ENCODE measurements at regions not wholly inside any gene's neighbourhood (a gene's known extent, or its start where the extent isn't known, plus 50 kb on each side); places are given as distances from the start of the nearest gene placed in this dataset.

DNA sequence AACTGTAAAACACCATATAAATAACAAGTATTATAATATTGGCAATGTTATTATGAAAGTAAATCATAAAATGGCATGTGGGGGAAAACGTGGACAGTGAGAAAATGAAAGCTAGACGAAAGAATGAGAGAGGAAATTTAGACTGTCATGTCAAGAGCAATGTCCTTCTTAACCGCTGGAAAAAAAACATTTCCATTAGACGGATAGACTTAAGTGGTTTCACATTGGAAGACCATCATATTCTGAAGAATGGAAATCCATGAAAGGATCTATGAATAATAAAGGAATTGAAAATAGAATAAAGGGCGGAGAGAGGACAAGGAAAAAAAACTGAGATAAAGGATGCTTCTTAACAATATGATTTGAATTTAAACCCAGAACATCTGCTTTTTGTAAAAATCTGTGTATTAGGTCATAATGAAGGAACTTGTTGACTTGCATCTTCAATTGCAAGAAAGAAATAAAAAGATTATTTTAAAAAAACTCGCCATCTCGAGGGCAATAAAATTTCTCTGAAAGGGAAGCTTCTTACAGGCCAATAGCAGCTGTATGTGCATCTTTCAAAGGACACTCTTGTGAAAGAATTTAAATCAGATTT is 90.6 kb downstream of the SPRY2 start:
- no peak overlapping the region for H3K4me3 ChIP-seq (ENCODE audit: low read depth, low read length)

DNA sequence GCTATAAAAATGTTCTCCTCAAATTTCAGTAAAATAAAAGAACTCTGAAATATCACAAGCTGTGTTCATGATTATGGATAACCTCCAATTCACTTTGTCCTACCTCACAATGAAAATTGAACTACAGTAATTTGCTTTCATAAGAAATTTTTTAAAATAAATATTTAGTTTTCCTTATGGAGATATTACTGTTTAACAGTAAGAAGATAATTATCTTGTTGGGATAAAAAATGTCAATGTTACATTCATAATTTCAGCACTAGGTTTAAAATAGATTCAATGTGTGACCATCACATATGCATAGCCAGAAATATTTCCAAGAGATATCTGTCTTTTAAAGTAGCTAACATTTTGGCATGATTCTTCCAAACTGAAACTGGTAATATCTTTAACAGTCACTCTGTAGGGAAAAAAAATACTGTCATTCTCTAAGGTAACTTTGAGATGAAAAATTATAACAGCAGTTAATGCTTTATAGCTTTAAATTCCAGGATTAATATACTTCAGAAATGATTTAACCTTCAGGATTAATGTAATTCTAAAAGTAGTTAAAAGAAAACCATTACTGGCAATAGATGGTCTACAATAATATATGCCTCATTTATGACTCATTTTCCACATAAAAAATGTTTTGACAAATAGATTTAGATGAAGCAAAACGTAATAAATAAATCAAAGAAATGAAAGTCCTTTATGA is 91.3 kb downstream of the SPRY2 start:
- TF ChIP-seq, protein P1, sequence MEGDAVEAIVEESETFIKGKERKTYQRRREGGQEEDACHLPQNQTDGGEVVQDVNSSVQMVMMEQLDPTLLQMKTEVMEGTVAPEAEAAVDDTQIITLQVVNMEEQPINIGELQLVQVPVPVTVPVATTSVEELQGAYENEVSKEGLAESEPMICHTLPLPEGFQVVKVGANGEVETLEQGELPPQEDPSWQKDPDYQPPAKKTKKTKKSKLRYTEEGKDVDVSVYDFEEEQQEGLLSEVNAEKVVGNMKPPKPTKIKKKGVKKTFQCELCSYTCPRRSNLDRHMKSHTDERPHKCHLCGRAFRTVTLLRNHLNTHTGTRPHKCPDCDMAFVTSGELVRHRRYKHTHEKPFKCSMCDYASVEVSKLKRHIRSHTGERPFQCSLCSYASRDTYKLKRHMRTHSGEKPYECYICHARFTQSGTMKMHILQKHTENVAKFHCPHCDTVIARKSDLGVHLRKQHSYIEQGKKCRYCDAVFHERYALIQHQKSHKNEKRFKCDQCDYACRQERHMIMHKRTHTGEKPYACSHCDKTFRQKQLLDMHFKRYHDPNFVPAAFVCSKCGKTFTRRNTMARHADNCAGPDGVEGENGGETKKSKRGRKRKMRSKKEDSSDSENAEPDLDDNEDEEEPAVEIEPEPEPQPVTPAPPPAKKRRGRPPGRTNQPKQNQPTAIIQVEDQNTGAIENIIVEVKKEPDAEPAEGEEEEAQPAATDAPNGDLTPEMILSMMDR (IDR thresholded peaks at IDR 0.05; ENCODE audit: control insufficient read depth, extremely low read depth, insufficient read depth), result no peak
- no peak for DNase-seq (ENCODE audit: low read depth)
- no peak overlapping the region for H3K4me3 ChIP-seq (ENCODE audit: low read depth, low read length)

More for the DNA sequence above, 90.6 kb downstream of the SPRY2 start:
- no peak for DNase-seq (ENCODE audit: low read depth)
- TF ChIP-seq, protein P1 (IDR thresholded peaks at IDR 0.05; ENCODE audit: control insufficient read depth, extremely low read depth, insufficient read depth), result no peak

DNA sequence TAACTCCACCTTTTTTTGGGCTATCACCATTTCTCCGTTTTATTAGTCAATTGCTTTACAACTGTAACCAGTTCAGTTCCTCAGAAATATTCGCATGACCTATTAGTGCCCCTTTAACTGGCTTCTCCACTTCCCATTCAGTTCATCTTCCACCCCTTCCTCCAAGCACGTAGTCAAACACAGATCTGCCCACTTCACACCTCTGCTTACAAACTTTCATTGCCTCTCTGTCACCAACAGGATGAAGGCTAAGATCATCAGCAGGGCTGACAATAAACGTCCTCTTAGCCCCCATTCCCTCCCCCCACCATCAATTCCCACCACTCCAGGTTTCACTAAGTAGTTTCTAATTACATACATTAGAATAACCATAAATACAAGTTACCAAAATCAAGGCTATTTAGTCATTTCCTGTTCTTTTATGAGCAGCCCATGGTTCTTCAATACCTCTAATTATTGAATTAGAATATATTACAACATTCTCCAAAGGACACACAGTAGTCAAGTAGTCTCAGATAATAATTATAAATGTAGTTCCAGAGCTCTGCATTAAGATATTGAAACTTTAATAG is 95.7 kb downstream of the SPRY2 start:
- TF ChIP-seq, protein P1 (IDR thresholded peaks at IDR 0.05; ENCODE audit: control insufficient read depth, extremely low read depth, insufficient read depth), result no peak
- no peak for DNase-seq (ENCODE audit: low read depth)
- no peak overlapping the region for H3K4me3 ChIP-seq (ENCODE audit: low read depth, low read length)

DNA sequence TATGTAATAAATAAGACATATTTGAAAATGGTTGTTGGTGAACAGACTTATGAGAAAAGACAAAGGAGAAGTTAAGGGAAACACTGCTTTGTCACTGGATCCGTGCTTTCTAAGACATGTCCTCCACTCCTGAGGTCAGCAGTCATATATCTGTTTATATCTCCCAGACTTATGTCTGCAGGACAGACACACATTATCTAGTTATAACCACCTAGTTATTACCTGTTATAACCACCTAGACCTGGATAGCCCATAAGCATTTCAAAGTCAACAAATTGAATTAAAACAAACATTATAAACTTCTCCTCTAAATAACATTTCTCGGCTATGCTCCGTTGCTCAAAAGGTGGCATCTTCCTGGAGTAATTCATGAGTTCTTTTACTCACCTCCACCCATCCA is 96.4 kb downstream of the SPRY2 start:
- TF ChIP-seq, protein P1 (IDR thresholded peaks at IDR 0.05; ENCODE audit: control insufficient read depth, extremely low read depth, insufficient read depth), result no peak
- no peak for DNase-seq (ENCODE audit: low read depth)
- H3K4me3 ChIP-seq (ENCODE audit: low read depth, low read length), result no peak overlapping the region

DNA sequence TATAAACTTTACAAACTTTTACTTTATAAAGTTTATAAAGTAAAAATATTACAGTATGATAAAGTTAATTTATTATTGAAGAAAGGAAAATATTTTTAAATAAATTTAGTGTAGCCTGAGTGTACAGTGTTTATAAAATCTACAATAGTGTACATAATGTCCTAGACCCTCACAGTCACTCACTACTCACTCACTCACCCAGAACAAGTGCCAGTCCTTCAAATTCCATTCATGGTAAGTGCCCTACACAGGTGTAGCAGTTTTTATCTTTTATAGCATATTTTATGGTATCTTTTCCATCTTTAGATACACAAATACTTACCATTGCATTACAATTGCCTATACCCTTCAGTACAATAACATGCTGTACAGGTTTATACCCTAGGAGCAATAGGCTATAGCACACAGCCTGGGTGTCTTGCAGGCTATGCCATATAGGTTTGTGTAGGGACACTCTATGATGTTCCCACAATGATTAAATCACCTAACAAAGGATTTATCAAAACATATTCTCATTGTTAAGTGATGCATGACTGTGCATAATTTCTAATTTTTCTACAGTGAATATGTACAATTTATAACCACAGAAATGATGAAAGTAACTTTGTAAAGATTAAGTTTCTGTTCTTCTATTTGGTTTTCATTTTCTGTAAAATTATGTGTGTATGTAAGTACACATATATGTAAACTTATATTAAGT is 98.0 kb downstream of the SPRY2 start:
- TF ChIP-seq, protein P1 (IDR thresholded peaks at IDR 0.05; ENCODE audit: control insufficient read depth, extremely low read depth, insufficient read depth), result no peak
- no peak for DNase-seq (ENCODE audit: low read depth)
- no peak overlapping the region for H3K4me3 ChIP-seq (ENCODE audit: low read depth, low read length)

DNA sequence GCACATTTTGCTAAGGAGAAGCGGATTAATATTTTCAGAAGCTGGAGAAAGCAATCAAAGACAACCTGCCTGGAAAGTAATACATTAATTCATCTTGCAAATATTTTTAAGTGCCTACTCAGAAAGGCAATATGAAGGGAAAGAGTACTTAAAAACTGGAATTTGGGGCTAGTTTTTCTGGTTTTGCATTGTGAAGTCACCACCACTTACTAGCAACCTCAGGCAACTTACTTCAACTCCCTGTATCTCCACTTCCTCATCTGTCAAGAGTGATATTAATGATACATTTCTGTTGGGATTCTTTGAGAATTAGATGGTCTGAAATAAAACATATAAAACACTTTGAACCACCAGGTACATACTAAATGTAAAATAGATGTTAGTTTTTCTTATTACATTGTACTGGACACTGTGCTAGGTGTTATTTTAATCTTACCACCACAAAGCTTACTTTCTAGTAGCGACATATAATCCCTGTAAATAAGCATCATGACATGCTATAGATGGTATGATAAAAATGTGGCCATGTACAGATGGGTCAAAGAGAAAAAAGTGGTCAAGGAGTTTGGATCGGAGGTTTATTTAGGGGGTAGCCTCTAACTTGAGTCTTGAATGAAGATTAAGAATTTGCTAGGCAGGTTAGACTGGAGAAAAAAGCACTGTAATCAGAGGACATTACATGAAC is 101.2 kb downstream of the SPRY2 start:
- no peak for DNase-seq (ENCODE audit: low read depth)
- H3K4me3 ChIP-seq (ENCODE audit: low read depth, low read length), result no peak overlapping the region
- TF ChIP-seq, protein P1 (IDR thresholded peaks at IDR 0.05; ENCODE audit: control insufficient read depth, extremely low read depth, insufficient read depth), result no peak

Data from LNCaP clone FGC (cell line).